ENCODE measurements at regions not wholly inside any gene's neighbourhood (a gene's known extent, or its start where the extent isn't known, plus 50 kb on each side); places are given as distances from the start of the nearest gene placed in this dataset.

- TF ChIP-seq RARB (CRISPR knock-in tag; IDR thresholded peaks at IDR 0.05), result no peak
- no peak for TF ChIP-seq TOX (CRISPR knock-in tag; IDR thresholded peaks at IDR 0.05; ENCODE audit: borderline replicate concordance)
Measured at GRCh38 chr5:90037646-90038045, 371.9 kb downstream of the CETN3 start.

DNA sequence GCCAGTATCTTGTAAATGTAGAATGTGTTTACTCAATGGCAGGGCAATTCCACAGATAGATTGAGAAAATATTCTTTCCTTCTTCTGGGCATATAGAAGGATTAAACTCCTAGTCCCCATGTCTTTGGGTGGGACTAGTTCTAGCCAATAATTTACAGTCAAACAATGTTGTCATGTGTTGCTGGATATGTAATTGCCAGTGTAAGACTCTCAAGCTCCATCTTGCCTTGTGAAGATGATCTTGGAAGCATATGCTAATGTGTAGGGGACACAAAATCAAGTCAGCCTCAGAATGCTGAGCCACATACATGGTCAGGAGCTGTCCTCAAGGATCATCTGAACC lies 386.9 kb downstream of the CETN3 start:
- TF ChIP-seq PPARA (CRISPR knock-in tag; IDR thresholded peaks at IDR 0.05; ENCODE audit: borderline replicate concordance), result no peak
- no peak for TF ChIP-seq ZNF565 (CRISPR knock-in tag; conservative IDR thresholded peaks at IDR 0.05; ENCODE audit: low read depth)
- TF ChIP-seq ESRRG (CRISPR knock-in tag; IDR thresholded peaks at IDR 0.05), result no peak
- no peak for TF ChIP-seq CSDC2 (CRISPR knock-in tag; IDR thresholded peaks at IDR 0.05)
- no peak for TF ChIP-seq POU6F1 (CRISPR knock-in tag; IDR thresholded peaks at IDR 0.05; ENCODE audit: borderline replicate concordance, low read depth)
- TF ChIP-seq, protein P1, sequence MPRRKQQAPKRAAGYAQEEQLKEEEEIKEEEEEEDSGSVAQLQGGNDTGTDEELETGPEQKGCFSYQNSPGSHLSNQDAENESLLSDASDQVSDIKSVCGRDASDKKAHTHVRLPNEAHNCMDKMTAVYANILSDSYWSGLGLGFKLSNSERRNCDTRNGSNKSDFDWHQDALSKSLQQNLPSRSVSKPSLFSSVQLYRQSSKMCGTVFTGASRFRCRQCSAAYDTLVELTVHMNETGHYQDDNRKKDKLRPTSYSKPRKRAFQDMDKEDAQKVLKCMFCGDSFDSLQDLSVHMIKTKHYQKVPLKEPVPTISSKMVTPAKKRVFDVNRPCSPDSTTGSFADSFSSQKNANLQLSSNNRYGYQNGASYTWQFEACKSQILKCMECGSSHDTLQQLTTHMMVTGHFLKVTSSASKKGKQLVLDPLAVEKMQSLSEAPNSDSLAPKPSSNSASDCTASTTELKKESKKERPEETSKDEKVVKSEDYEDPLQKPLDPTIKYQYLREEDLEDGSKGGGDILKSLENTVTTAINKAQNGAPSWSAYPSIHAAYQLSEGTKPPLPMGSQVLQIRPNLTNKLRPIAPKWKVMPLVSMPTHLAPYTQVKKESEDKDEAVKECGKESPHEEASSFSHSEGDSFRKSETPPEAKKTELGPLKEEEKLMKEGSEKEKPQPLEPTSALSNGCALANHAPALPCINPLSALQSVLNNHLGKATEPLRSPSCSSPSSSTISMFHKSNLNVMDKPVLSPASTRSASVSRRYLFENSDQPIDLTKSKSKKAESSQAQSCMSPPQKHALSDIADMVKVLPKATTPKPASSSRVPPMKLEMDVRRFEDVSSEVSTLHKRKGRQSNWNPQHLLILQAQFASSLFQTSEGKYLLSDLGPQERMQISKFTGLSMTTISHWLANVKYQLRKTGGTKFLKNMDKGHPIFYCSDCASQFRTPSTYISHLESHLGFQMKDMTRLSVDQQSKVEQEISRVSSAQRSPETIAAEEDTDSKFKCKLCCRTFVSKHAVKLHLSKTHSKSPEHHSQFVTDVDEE (CRISPR knock-in tag; IDR thresholded peaks at IDR 0.05), result no peak
- TF ChIP-seq ARNTL (CRISPR knock-in tag; IDR thresholded peaks at IDR 0.05; ENCODE audit: borderline replicate concordance, low read depth), result no peak
- peak; percentile 96 for ATAC-seq

More at GRCh38 chr5:90037646-90038045, 371.9 kb downstream of the CETN3 start:
- peak; percentile 33; the same call in 1 of the 3 replicates for ATAC-seq

DNA sequence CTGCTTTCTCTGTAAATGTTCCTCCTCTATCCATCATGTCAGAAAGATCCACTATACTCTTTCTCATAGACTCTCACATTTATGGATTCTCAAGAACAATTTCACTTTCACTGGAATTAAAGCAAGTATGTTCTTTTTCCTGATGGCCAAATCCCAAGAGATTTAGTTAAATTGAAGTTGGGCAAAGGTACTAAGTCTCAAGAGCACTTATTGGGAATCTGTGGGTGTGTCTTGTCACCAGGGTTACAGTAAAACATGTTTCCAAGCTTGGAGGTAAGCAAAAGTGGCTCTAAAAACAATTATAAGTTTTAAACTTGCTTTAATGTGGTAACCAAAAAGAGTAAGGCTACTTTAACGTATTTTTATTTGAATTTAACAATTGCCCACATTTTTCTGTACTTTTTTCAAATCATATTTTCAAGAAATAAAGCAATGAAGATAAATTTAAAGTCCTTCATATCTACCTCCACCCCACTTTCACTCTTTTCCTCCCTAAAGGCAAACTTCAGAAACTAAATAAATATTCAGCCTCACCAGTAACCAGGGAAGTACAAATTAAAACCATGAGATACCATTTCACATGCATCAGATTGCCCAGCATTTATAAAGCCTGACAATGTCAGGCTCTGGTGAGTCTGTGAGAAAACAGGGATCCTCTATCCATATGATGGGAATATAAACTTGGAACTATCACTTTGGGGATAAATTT lies 387.4 kb downstream of the CETN3 start:
- ATAC-seq, result peak; percentile 63
- TF ChIP-seq PPARA (CRISPR knock-in tag; IDR thresholded peaks at IDR 0.05; ENCODE audit: borderline replicate concordance) (no peak), ESRRG (CRISPR knock-in tag; IDR thresholded peaks at IDR 0.05) (no peak), ZFP3 (CRISPR knock-in tag; IDR thresholded peaks at IDR 0.05) (no peak), ARNTL (CRISPR knock-in tag; IDR thresholded peaks at IDR 0.05; ENCODE audit: borderline replicate concordance, low read depth) (no peak)

DNA sequence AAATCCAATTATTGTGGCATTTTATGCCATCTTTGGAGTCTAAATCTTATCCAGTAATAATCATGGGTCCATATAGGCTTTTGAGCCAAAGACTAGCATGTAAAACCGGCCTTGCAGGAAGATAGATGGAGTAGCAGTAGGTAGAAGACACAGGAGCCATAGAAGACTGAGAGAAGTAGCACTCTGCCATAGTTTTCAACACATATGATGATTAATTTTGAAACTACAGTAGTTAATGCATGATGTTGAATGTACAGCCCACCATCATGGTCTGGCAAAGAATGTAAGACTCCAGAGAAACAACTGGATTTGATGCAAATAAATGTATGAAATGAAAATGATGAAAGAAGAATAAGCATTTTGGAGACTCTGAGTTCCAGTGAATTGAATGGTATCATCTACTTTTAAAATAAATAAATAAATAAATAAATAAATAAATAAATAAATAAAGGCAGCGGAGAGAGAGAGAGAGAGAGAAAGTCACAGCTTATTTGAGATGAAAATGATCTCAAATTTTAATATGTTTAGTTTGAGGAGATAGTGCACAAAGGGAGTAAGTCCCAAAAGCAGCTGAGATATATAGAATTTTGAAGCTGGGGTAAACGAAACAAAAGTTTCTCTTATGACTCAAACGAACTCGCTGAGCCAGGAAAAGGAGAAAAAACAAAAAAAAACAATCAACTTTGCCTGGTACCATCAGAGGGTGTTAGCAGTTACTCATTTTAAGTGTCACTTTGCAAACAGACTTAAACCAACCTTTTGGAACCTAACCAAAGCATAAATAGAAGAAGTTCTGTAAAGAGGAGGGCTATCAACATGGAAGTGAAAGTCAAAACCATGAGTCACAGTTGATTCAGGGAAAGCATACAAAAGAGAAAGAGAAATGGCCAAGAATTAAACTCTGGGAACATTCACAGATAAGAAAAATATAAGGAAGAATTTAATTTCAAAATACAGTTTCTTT lies 388.7 kb downstream of the CETN3 start:
- ATAC-seq, result peak; percentile 75

DNA sequence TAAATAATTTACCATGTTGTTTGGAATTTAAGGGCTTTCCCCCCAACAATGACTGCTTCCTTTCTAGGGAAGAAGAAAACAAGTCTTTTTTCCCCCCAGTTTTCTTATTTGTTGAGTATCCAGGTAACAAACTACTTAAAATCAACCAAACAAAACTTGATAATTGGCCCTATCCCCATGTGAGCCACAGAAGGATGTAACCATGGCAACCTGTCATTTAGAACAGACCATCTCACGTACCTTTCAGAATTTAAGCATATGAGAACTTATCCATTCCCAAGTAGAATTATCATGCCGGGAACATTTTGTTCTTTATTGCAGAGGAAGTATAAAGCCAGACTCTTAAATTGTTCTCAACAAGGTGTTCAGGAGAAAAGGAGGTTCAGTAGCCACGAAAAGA lies 392.3 kb downstream of the CETN3 start:
- ATAC-seq, result no peak
- TF ChIP-seq ZNF70 (CRISPR knock-in tag; IDR thresholded peaks at IDR 0.05) (no peak), ZFP3 (CRISPR knock-in tag; IDR thresholded peaks at IDR 0.05) (no peak), CSDC2 (CRISPR knock-in tag; IDR thresholded peaks at IDR 0.05) (no peak), PPARA (CRISPR knock-in tag; IDR thresholded peaks at IDR 0.05; ENCODE audit: borderline replicate concordance) (no peak), ZNF565 (CRISPR knock-in tag; conservative IDR thresholded peaks at IDR 0.05; ENCODE audit: low read depth) (no peak), OSR1 (CRISPR knock-in tag; IDR thresholded peaks at IDR 0.05) (no peak), TCF4 (CRISPR knock-in tag; IDR thresholded peaks at IDR 0.05; ENCODE audit: borderline replicate concordance) (no peak), ZC3H10 (CRISPR knock-in tag; IDR thresholded peaks at IDR 0.05) (no peak), POU6F1 (CRISPR knock-in tag; IDR thresholded peaks at IDR 0.05; ENCODE audit: borderline replicate concordance, low read depth) (no peak), ISL1 (CRISPR knock-in tag; IDR thresholded peaks at IDR 0.05) (no peak), SNAI2 (CRISPR knock-in tag; IDR thresholded peaks at IDR 0.05) (no peak)
- TF ChIP-seq, protein P1 (CRISPR knock-in tag; IDR thresholded peaks at IDR 0.05), result no peak

More for the DNA sequence above, 388.7 kb downstream of the CETN3 start:
- TF ChIP-seq, protein P2, sequence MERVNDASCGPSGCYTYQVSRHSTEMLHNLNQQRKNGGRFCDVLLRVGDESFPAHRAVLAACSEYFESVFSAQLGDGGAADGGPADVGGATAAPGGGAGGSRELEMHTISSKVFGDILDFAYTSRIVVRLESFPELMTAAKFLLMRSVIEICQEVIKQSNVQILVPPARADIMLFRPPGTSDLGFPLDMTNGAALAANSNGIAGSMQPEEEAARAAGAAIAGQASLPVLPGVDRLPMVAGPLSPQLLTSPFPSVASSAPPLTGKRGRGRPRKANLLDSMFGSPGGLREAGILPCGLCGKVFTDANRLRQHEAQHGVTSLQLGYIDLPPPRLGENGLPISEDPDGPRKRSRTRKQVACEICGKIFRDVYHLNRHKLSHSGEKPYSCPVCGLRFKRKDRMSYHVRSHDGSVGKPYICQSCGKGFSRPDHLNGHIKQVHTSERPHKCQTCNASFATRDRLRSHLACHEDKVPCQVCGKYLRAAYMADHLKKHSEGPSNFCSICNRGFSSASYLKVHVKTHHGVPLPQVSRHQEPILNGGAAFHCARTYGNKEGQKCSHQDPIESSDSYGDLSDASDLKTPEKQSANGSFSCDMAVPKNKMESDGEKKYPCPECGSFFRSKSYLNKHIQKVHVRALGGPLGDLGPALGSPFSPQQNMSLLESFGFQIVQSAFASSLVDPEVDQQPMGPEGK (CRISPR knock-in tag; IDR thresholded peaks at IDR 0.05; ENCODE audit: borderline replicate concordance), result no peak
- TF ChIP-seq TOX (CRISPR knock-in tag; IDR thresholded peaks at IDR 0.05; ENCODE audit: borderline replicate concordance) (0 out of 2 replicates have a peak, but pooled peaks have one; percentile 18), ISL1 (CRISPR knock-in tag; IDR thresholded peaks at IDR 0.05) (peak; percentile 49; the same call in 1 of the 2 replicates)
